ENCODE measurements at regions not wholly inside any gene's neighbourhood (a gene's known extent, or its start where the extent isn't known, plus 50 kb on each side); places are given as distances from the start of the nearest gene placed in this dataset.

DNA sequence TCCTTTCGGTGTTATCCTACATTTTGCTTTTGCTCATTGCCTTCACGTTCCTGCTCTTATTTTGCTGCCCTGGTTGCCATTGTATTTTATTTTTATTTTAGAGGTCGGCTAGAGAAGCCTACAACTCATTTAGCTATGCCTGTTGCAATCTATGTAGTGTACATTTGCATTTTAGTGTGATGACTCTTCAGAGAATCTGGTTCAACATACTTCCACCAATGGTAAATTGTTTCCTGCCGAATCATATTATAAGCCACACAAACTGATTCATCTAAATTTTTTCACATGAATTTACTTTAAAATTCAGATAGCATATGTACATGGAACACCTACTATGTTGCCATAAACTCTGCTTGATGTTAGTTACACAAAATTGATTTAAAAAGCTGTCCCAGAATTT lies 1596.9 kb downstream of the PLA2G4A start:
- no peaks in the 10 kb centered on the region for H3K27me3 ChIP-seq
- 62 to 70% methylated on average over 4 of the region's 4 CpGs for WGBS, 2 donors
- H3K36me3 ChIP-seq: no peaks in the 10 kb centered on the region
- H3K4me3 ChIP-seq: no peak overlapping the region
- TF ChIP-seq POLR2A (IDR thresholded peaks at IDR 0.05): no peak
- H3K27ac ChIP-seq: no peak overlapping the region
- intact Hi-C loops (cut with DNase I): no loop called here
- H3K9me3 ChIP-seq: no peaks in the 10 kb centered on the region
- no peaks in the 10 kb centered on the region for H3K4me1 ChIP-seq
- no peak for DNase-seq

DNA sequence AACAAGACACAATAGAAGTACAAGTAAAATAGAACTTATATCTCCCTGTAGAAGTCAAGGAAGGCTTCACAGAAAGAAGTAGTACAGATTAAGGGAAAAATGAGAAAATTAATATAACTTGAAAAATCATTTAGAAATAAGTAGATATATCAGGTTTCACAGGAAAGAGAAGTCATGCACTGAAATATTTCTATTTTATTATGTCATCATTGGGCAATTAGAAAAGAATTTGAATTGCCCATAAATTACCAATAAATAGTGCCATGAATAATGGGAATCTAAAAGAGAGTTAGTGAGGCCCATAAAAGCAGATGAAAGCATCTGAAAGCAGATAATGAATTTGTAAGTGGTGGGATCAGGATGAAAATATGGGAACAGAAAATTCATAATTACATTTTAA lies 1597.8 kb downstream of the PLA2G4A start:
- Histone ChIP-seq H3K27ac (no peak overlapping the region), H3K9me3 (no peaks in the 10 kb centered on the region), H3K27me3 (no peaks in the 10 kb centered on the region), H3K36me3 (no peaks in the 10 kb centered on the region), H3K4me1 (no peaks in the 10 kb centered on the region), H3K4me3 (no peak overlapping the region)
- no peak for DNase-seq
- TF ChIP-seq POLR2AphosphoS5 (IDR thresholded peaks at IDR 0.05) (no peak), POLR2A (IDR thresholded peaks at IDR 0.05) (no peak), EP300 (IDR thresholded peaks at IDR 0.05) (no peak)
- TF ChIP-seq, protein P1, sequence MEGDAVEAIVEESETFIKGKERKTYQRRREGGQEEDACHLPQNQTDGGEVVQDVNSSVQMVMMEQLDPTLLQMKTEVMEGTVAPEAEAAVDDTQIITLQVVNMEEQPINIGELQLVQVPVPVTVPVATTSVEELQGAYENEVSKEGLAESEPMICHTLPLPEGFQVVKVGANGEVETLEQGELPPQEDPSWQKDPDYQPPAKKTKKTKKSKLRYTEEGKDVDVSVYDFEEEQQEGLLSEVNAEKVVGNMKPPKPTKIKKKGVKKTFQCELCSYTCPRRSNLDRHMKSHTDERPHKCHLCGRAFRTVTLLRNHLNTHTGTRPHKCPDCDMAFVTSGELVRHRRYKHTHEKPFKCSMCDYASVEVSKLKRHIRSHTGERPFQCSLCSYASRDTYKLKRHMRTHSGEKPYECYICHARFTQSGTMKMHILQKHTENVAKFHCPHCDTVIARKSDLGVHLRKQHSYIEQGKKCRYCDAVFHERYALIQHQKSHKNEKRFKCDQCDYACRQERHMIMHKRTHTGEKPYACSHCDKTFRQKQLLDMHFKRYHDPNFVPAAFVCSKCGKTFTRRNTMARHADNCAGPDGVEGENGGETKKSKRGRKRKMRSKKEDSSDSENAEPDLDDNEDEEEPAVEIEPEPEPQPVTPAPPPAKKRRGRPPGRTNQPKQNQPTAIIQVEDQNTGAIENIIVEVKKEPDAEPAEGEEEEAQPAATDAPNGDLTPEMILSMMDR (IDR thresholded peaks at IDR 0.05): no peak
- intact Hi-C loops (cut with DNase I): no loop called here

DNA sequence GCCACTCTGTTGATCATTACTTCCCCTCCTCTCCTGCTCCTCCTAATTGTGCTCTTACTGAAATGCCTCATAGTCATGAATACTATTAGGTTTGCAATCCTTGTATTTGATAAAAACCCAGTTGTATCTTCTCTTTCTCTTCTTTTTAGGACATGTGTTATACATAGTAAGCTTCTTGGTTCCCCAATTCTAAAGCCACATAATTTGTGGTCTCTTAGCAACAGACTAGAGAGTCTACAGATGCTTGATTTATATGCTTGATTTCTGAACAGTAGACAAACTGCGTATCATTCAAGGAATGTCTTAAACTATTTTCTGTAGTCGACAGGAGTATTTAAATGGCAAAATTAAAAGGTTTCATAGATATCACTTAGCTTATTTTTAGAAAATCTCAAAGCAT lies 1598.9 kb downstream of the PLA2G4A start:
- no peak for DNase-seq
- no peaks in the 10 kb centered on the region for H3K9me3 ChIP-seq
- TF ChIP-seq POLR2A (IDR thresholded peaks at IDR 0.05): no peak
- H3K36me3 ChIP-seq: no peaks in the 10 kb centered on the region
- no peaks in the 10 kb centered on the region for H3K4me1 ChIP-seq
- H3K27me3 ChIP-seq: no peaks in the 10 kb centered on the region
- WGBS, 2 donors: 59 to 67% methylated on average over 2 of the region's 2 CpGs
- H3K4me3 ChIP-seq: no peak overlapping the region
- no peak overlapping the region for H3K27ac ChIP-seq
- intact Hi-C loops (cut with DNase I): no loop called here

DNA sequence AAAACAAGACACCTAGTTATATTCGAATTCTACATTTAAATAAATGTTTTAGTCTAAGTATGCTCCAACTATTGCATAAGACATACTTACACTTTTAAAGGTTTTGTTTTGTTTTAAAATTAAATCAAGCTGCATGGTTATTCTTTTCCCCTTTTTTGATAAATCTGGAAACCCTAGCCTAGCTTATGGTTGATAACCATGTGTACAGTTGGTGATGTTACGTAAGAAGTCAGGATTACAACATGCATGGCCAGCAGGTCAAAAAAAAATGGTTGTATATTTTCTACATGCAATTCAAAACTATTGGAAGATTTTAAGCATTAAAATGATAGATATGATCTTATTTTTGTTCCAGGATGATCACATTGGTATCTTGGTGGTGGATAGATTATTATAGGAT lies 1600.6 kb downstream of the PLA2G4A start:
- no peak for DNase-seq
- Histone ChIP-seq H3K27me3 (no peaks in the 10 kb centered on the region), H3K9me3 (no peaks in the 10 kb centered on the region), H3K4me3 (no peak overlapping the region), H3K36me3 (no peaks in the 10 kb centered on the region), H3K27ac (no peak overlapping the region), H3K4me1 (no peaks in the 10 kb centered on the region)
- 83 to 85% methylated on average over 2 of the region's 2 CpGs for WGBS, 2 donors
- TF ChIP-seq EP300 (IDR thresholded peaks at IDR 0.05) (no peak), POLR2AphosphoS5 (IDR thresholded peaks at IDR 0.05) (no peak), POLR2A (IDR thresholded peaks at IDR 0.05) (no peak)
- TF ChIP-seq, protein P1 (IDR thresholded peaks at IDR 0.05): no peak
- intact Hi-C loops (cut with DNase I): no loop called here

DNA sequence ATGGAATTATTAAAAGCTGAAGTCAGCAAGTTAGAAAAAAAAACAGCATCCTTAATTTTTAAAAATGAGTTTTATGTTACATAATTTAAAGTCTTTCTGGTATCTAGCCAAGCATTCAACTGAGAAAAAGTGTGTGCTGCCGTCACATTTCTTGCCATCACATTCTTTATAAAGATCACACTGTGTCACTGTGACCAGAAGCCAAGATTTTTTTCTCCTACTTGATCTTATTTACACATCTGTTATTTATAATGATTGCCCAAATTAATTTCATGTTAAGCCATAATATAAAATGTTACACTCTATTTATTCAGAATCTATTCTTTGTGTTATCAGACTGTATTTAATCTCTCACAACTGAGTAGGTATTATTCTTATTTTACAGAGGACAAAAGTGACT lies 1603.7 kb downstream of the PLA2G4A start:
- intact Hi-C loops (cut with DNase I): no loop called here
- TF ChIP-seq POLR2A (IDR thresholded peaks at IDR 0.05) (no peak), POLR2AphosphoS5 (IDR thresholded peaks at IDR 0.05) (no peak)
- TF ChIP-seq, protein P1 (IDR thresholded peaks at IDR 0.05): no peak
- no peak overlapping the region for H3K4me3 ChIP-seq
- 61 to 70% methylated on average over 1 of the region's 1 CpG for WGBS, 2 donors
- no peaks in the 10 kb centered on the region for H3K4me1 ChIP-seq
- DNase-seq: no peak
- no peaks in the 10 kb centered on the region for H3K9me3 ChIP-seq
- H3K27me3 ChIP-seq: no peaks in the 10 kb centered on the region
- no peak overlapping the region for H3K27ac ChIP-seq
- no peaks in the 10 kb centered on the region for H3K36me3 ChIP-seq

DNA sequence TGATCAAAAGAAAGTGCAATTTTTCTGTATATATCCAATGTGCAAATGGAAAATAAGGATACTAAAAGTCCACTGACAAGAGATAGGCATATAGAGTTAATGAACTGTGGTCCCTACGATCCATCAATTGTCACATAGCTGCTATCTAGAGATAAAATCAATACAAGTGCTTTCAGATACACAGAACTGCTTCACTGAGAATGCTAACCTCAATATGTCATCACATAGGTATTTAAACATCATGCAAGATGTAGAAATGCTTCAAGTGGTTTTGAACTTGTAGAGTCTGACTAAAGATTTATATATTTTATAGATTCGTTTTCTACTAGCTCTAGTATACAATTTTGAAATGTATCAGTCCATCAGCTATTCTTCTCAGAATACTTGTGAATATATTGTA lies 1604.7 kb downstream of the PLA2G4A start:
- H3K4me3 ChIP-seq: no peak overlapping the region
- H3K36me3 ChIP-seq: no peaks in the 10 kb centered on the region
- H3K4me1 ChIP-seq: no peaks in the 10 kb centered on the region
- no peak overlapping the region for H3K27ac ChIP-seq
- TF ChIP-seq EP300 (IDR thresholded peaks at IDR 0.05) (no peak), POLR2AphosphoS5 (IDR thresholded peaks at IDR 0.05) (no peak), POLR2A (IDR thresholded peaks at IDR 0.05) (no peak)
- TF ChIP-seq, protein P1 (IDR thresholded peaks at IDR 0.05): no peak
- no peaks in the 10 kb centered on the region for H3K27me3 ChIP-seq
- 62 to 78% methylated on average over 2 of the region's 2 CpGs for WGBS, 2 donors
- intact Hi-C loops (cut with DNase I): no loop called here
- no peak for DNase-seq
- H3K9me3 ChIP-seq: no peaks in the 10 kb centered on the region

Data from sigmoid colon (tissue), 6 donors.